ENCODE measurements at regions not wholly inside any gene's neighbourhood (a gene's known extent, or its start where the extent isn't known, plus 50 kb on each side); places are given as distances from the start of the nearest gene placed in this dataset.

- DNase-seq (ENCODE audit: extremely low read depth, low read depth): no peak
- TF ChIP-seq CTCF (IDR thresholded peaks at IDR 0.05; ENCODE audit: low read depth, low read length, missing control alignments): no peak
- no peak overlapping the region for H3K4me3 ChIP-seq (replicated peaks; ENCODE audit: low read depth, low read length)
Measured at GRCh38 chr15:38691965-38692788, 127.6 kb upstream of the RASGRP1 start.

DNA sequence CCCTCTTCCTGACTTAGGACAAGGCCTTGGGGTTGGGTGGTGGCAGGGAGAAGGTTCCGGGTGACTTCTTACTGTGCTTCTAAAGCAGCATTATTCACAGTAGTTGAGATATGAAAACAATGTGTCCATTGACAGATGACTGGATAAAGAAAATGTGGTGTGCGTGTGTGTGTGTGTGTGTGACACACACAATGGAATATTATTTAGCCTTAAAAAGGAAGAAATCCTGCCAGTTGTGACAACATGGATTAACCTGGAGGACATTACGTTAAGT lies 128.1 kb upstream of the RASGRP1 start:
- TF ChIP-seq CTCF (IDR thresholded peaks at IDR 0.05; ENCODE audit: low read depth, low read length, missing control alignments): no peak
- no peak for DNase-seq (ENCODE audit: extremely low read depth, low read depth)
- H3K4me3 ChIP-seq (replicated peaks; ENCODE audit: low read depth, low read length): no peak overlapping the region

DNA sequence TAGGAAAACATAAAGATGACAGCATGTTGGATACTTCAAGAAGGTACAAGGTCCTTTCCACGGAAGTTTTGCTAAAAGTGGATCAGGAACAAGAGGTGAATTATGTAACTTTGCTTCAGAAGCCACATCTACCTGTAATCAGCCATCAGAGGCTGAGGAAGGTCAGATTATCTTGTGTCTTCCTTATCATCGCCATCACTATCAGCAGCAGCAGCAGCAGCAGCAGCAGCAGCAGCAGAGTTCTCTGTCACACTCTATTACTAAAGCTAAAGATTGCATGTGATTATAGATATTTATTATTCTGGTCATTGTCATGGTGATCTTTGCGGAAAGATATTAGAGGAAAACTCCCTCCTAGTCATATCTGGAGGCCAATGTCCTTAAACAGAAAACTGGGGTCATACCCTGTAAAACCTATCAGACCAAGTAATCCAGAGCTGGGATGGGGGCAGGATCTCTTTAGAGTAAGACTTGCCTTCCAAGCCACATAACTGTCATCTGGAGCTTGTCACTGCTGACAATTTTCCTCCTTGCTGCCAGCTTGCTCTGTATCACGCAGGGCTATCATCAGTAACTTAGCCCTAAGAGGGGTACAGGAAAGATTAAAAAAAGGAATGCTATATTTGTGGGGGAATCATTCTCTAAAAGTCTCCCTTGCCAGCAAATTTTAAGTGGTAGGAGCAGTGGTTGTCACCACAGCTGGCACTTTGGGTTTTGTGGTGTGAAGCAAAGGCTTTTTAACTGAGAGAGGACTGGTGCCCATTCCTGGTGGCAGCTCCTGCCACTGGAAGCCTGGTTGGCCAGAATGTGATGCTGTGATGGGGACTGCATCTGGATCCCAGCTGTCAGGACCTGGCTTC lies 130.9 kb upstream of the RASGRP1 start:
- no peak overlapping the region for H3K4me3 ChIP-seq (replicated peaks; ENCODE audit: low read depth, low read length)
- DNase-seq (ENCODE audit: extremely low read depth, low read depth): no peak
- TF ChIP-seq CTCF (IDR thresholded peaks at IDR 0.05; ENCODE audit: low read depth, low read length, missing control alignments): no peak

DNA sequence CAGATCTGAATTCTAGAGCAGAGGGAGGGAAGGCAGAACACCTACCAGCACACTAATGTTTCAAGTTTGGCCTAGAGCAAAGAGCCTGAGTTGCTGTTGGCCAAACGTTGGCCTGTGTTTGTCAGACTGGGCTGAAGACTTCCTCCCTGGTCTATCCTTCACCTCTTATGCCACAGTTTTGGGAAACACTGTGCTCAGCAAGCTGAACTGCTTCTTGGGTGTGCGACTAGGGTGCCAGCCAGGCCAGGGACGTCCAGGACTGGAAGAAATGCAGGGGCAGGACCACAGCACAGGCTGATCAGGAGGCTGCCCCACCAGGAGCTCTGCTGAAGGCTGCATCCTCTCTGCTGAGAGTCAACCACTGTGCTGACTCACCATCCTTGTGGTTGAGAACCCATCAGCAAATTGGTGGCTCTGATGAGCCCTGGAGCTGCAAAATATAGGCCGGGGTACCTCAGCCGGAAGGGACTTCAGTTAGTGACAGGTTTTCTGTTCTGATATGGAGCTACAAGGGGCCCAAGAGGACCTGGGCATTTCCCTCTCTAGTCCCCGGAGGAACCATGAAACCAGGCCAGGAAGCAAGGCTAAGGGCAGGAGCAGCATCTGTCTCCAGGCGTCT lies 131.6 kb upstream of the RASGRP1 start:
- H3K4me3 ChIP-seq (replicated peaks; ENCODE audit: low read depth, low read length): no peak overlapping the region
- no peak for DNase-seq (ENCODE audit: extremely low read depth, low read depth)
- no peak for TF ChIP-seq CTCF (IDR thresholded peaks at IDR 0.05; ENCODE audit: low read depth, low read length, missing control alignments)

- DNase-seq (ENCODE audit: extremely low read depth, low read depth): no peak
- no peak overlapping the region for H3K4me3 ChIP-seq (replicated peaks; ENCODE audit: low read depth, low read length)
- no peak for TF ChIP-seq CTCF (IDR thresholded peaks at IDR 0.05; ENCODE audit: low read depth, low read length, missing control alignments)
Measured at GRCh38 chr15:38696790-38697495, 132.3 kb upstream of the RASGRP1 start.

- no peak for DNase-seq (ENCODE audit: extremely low read depth, low read depth)
- no peak for TF ChIP-seq CTCF (IDR thresholded peaks at IDR 0.05; ENCODE audit: low read depth, low read length, missing control alignments)
- H3K4me3 ChIP-seq (replicated peaks; ENCODE audit: low read depth, low read length): no peak overlapping the region
Measured at GRCh38 chr15:38698254-38698653, 133.6 kb upstream of the RASGRP1 start.

Measured in HFF-Myc (cell line).